ENCODE measurements at regions not wholly inside any gene's neighbourhood (a gene's known extent, or its start where the extent isn't known, plus 50 kb on each side); places are given as distances from the start of the nearest gene placed in this dataset.

GRCh38 chr14:55749201-55749812, 169.3 kb downstream of the KTN1 start:
- peaks cover 26% of the 10 kb centered on the region for H3K27me3 ChIP-seq (ENCODE audit: control insufficient read depth, insufficient read depth, low read length, poor library complexity, severe bottlenecking)
- no peaks in the 10 kb centered on the region for H3K36me3 Mint-ChIP-seq (ENCODE audit: low read depth)
- no peaks in the 10 kb centered on the region for H3K36me3 ChIP-seq (ENCODE audit: control insufficient read depth, insufficient read depth, low read length)
- peaks cover 49% of the 10 kb centered on the region for H3K4me1 Mint-ChIP-seq
- TF ChIP-seq, protein P1, sequence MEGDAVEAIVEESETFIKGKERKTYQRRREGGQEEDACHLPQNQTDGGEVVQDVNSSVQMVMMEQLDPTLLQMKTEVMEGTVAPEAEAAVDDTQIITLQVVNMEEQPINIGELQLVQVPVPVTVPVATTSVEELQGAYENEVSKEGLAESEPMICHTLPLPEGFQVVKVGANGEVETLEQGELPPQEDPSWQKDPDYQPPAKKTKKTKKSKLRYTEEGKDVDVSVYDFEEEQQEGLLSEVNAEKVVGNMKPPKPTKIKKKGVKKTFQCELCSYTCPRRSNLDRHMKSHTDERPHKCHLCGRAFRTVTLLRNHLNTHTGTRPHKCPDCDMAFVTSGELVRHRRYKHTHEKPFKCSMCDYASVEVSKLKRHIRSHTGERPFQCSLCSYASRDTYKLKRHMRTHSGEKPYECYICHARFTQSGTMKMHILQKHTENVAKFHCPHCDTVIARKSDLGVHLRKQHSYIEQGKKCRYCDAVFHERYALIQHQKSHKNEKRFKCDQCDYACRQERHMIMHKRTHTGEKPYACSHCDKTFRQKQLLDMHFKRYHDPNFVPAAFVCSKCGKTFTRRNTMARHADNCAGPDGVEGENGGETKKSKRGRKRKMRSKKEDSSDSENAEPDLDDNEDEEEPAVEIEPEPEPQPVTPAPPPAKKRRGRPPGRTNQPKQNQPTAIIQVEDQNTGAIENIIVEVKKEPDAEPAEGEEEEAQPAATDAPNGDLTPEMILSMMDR (conservative IDR thresholded peaks at IDR 0.05), result no peak
- WGBS, 2 experiments (ENCODE audit: insufficient coverage in 1 of 2, insufficient read length in 1 of 2), result 96 to 100% methylated on average over 1 of the region's 1 CpG
- peak; percentile 79 for DNase-seq
- no peak overlapping the region for H3K4me3 Mint-ChIP-seq
- H3K4me1 ChIP-seq (ENCODE audit: control insufficient read depth, insufficient read depth, low read length), result peaks cover 16% of the 10 kb centered on the region
- H3K4me3 ChIP-seq (ENCODE audit: low read length), result no peak overlapping the region
- peaks cover 28% of the 10 kb centered on the region for H3K27me3 Mint-ChIP-seq (ENCODE audit: insufficient read depth)
- no peaks in the 10 kb centered on the region for H3K9me3 Mint-ChIP-seq
- H3K9ac ChIP-seq (ENCODE audit: extremely low read depth, low read length, poor library complexity, severe bottlenecking), result no peak overlapping the region
- peak overlapping the region; percentile 86 for H3K27ac Mint-ChIP-seq
- no peak overlapping the region for H3K27ac ChIP-seq (ENCODE audit: low read depth, low read length)
- no peaks in the 10 kb centered on the region for H3K9me3 ChIP-seq (ENCODE audit: control insufficient read depth, low read length)

- H3K4me1 Mint-ChIP-seq, result peaks cover 47% of the 10 kb centered on the region
- Histone ChIP-seq H3K27me3 (ENCODE audit: control insufficient read depth, insufficient read depth, low read length, poor library complexity, severe bottlenecking) (peaks cover 26% of the 10 kb centered on the region), H3K9me3 (ENCODE audit: control insufficient read depth, low read length) (no peaks in the 10 kb centered on the region), H3K9ac (ENCODE audit: extremely low read depth, low read length, poor library complexity, severe bottlenecking) (no peak overlapping the region), H3K4me3 (ENCODE audit: low read length) (no peak overlapping the region), H3K4me1 (ENCODE audit: control insufficient read depth, insufficient read depth, low read length) (peaks cover 16% of the 10 kb centered on the region), H3K36me3 (ENCODE audit: control insufficient read depth, insufficient read depth, low read length) (no peaks in the 10 kb centered on the region), H3K27ac (ENCODE audit: low read depth, low read length) (no peak overlapping the region)
- 84 to 86% methylated on average over 4 to 8 of the region's 8 CpGs for WGBS, 2 experiments (ENCODE audit: insufficient coverage in 1 of 2, insufficient read length in 1 of 2)
- H3K36me3 Mint-ChIP-seq (ENCODE audit: low read depth), result no peaks in the 10 kb centered on the region
- peaks cover 28% of the 10 kb centered on the region for H3K27me3 Mint-ChIP-seq (ENCODE audit: insufficient read depth)
- TF ChIP-seq, protein P1 (conservative IDR thresholded peaks at IDR 0.05), result peak; percentile 41
- DNase-seq, result no peak
- H3K9me3 Mint-ChIP-seq, result no peaks in the 10 kb centered on the region
- H3K4me3 Mint-ChIP-seq, result no peak overlapping the region
- H3K27ac Mint-ChIP-seq, result no peak overlapping the region
Measured at GRCh38 chr14:55749946-55750345, 169.9 kb downstream of the KTN1 start.

DNA sequence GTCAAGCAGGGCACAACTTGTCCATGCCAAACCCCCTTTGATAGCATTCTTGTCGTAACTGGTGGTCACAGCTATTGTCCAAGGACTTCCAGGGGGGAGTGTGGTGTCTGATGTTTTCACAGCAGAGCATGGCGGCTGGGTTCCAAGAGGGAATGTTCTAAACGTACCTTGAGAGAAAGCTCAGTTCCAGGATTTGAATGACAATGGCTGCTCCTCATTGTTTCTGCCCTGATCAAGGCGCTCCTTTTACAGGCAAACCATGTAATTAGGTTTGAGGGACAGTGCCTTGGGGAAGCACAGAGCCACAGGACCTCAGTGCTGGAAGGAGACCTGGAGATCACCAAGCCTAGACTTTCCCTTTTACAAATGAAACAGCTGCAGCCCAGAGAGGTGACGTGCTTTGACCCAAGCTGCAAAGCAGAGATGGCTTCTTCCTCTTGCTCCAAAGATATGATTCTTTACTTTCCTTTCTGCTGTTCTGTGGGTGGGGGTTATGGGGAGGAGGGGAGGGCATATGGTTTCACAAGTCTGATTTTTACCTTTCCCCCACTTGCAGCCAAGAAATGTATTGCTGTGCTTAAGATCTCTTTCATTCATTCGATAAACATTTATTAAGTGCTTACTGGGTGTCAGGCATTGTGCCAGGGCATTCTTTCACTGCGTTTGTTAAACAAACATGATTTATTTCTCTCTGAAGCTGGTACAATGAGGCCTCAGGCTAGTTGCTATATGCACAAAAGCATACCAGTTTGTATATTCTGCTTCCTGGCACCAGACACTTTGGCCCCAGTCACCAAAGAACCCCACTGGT, 172.8 kb downstream of the KTN1 start:
- no peaks in the 10 kb centered on the region for H3K36me3 Mint-ChIP-seq (ENCODE audit: low read depth)
- no peak overlapping the region for H3K4me3 ChIP-seq (ENCODE audit: low read length)
- H3K9ac ChIP-seq (ENCODE audit: extremely low read depth, low read length, poor library complexity, severe bottlenecking), result no peak overlapping the region
- peaks cover 4% of the 10 kb centered on the region for H3K27me3 ChIP-seq (ENCODE audit: control insufficient read depth, insufficient read depth, low read length, poor library complexity, severe bottlenecking)
- H3K4me3 Mint-ChIP-seq, result no peak overlapping the region
- 74 to 75% methylated on average over 3 to 7 of the region's 7 CpGs for WGBS, 2 experiments (ENCODE audit: insufficient coverage in 1 of 2, insufficient read length in 1 of 2)
- H3K4me1 ChIP-seq (ENCODE audit: control insufficient read depth, insufficient read depth, low read length), result peaks cover 20% of the 10 kb centered on the region
- H3K27ac Mint-ChIP-seq, result peak overlapping the region; percentile 62
- no peaks in the 10 kb centered on the region for H3K9me3 Mint-ChIP-seq
- H3K27ac ChIP-seq (ENCODE audit: low read depth, low read length), result peak overlapping the region; percentile 62
- TF ChIP-seq, protein P1 (conservative IDR thresholded peaks at IDR 0.05), result no peak
- H3K27me3 Mint-ChIP-seq (ENCODE audit: insufficient read depth), result peaks cover 5% of the 10 kb centered on the region
- H3K4me1 Mint-ChIP-seq, result peaks cover 44% of the 10 kb centered on the region
- H3K9me3 ChIP-seq (ENCODE audit: control insufficient read depth, low read length), result no peaks in the 10 kb centered on the region
- no peak for DNase-seq
- no peaks in the 10 kb centered on the region for H3K36me3 ChIP-seq (ENCODE audit: control insufficient read depth, insufficient read depth, low read length)
